GM12878 (cell line): ENCODE measurements at regions not wholly inside any gene's neighbourhood (a gene's known extent, or its start where the extent isn't known, plus 50 kb on each side); places are given as distances from the start of the nearest gene placed in this dataset.

Experiments
- ATAC-seq: fragments of 200-7000 bp; cut with Tn5 transposase; 3 replicates; pipeline ENCODE4 v1.9.1; 2020; ENCODE audit warnings: mild to moderate bottlenecking, moderate library complexity
- BruUV-seq: library from RNA; stranded (reverse); fragments of 400-500 nt; replicated peaks from 2 replicates; lab custom pipeline; 2021; lab: Mats Ljungman, UMichigan
- CTCF ChIA-PET: fragments of 300-600 bp; sonication (Branson Sonifier 250); formaldehyde crosslinking; extraction: SDS; loops from one replicate; lab custom pipeline; 2021; ENCODE audit warnings: inconsistent platforms; lab: Yijun Ruan, JAX
- POLR2A ChIA-PET: fragments of 350-600 bp; formaldehyde crosslinking; extraction: SDS; loops from one replicate; lab custom pipeline; 2021; ENCODE audit warnings: inconsistent platforms; lab: Charles Lee
- RAD21 ChIA-PET: fragments of 300-600 bp; sonication (Branson Sonifier 250); formaldehyde crosslinking; loops from one replicate; lab custom pipeline; 2023; ENCODE audit warnings: antibody characterized with exemption; ENCODE audit not compliant: unreplicated experiment; lab: Charles Lee
- SMC1A ChIA-PET: fragments of 300-600 bp; sonication (Branson Sonifier 250); formaldehyde crosslinking; loops from one replicate; lab custom pipeline; 2023; ENCODE audit not compliant: unreplicated experiment, uncharacterized antibody; lab: Charles Lee
- DNase-seq: peaks from one replicate; pipeline ENCODE4 v3.0.0-alpha.2; 2011; ENCODE audit warnings: low read depth, low spot score
- FAIRE-seq: peaks from 3 replicates; lab custom pipeline; 2011; peaks lifted over from hg19 to GRCh38; lab: Jason Lieb, UNC
- H2AFZ ChIP-seq: 2 replicates; pipeline ENCODE4 v1.6.0; 2011; ENCODE audit warnings: low read depth, low read length, control low read depth; ENCODE audit not compliant: control insufficient read depth
- H3K27ac ChIP-seq: 2 replicates; pipeline ENCODE4 v1.5.1; 2011; ENCODE audit warnings: control low read depth; ENCODE audit not compliant: control insufficient read depth, insufficient read depth
- H3K27me3 ChIP-seq, 2 experiments: replicated peaks in 1 of 2; 2 replicates each; pipeline versions ENCODE4 v1.6.0 to v1.6.1; 2011; ENCODE audit warnings: low read length in 1 of 2; ENCODE audit not compliant: control insufficient read depth in 2 of 2, insufficient read depth in 2 of 2
- H3K36me3 ChIP-seq, 2 experiments: 2 replicates each; pipeline ENCODE4 v1.5.1; 2011; ENCODE audit warnings: low read length in 1 of 2; ENCODE audit not compliant: control insufficient read depth in 2 of 2, insufficient read depth in 2 of 2
- H3K4me1 ChIP-seq: 2 replicates; pipeline ENCODE4 v1.6.1; 2011; ENCODE audit warnings: mild to moderate bottlenecking, low read length, moderate library complexity, mixed read lengths; ENCODE audit not compliant: control insufficient read depth, insufficient read depth
- H3K4me2 ChIP-seq: 2 replicates; pipeline ENCODE4 v1.6.0; 2011; ENCODE audit warnings: control low read depth; ENCODE audit not compliant: control insufficient read depth, insufficient read depth
- H3K4me3 ChIP-seq: fragments of 200-600 bp; sonication (generic); 2 replicates; pipeline ENCODE4 v1.5.1; 2016
- H3K79me2 ChIP-seq: 2 replicates; pipeline ENCODE4 v1.6.0; 2011; ENCODE audit warnings: low read length; ENCODE audit not compliant: control insufficient read depth, insufficient read depth
- H3K9ac ChIP-seq: 2 replicates; pipeline ENCODE4 v1.8.0; 2011; ENCODE audit warnings: low read length, control low read depth, mixed read lengths; ENCODE audit not compliant: control insufficient read depth, insufficient read depth
- H3K9me3 ChIP-seq: replicated peaks from 3 replicates; pipeline ENCODE4 v1.5.1; 2011; ENCODE audit warnings: mild to moderate bottlenecking, low read length; ENCODE audit not compliant: control insufficient read depth, insufficient read depth
- H4K20me1 ChIP-seq: 2 replicates; pipeline ENCODE4 v1.6.0; 2011; ENCODE audit not compliant: control insufficient read depth, insufficient read depth
- LARP7 ChIP-seq: fragments of 450-650 bp; IDR thresholded peaks from 2 replicates; pipeline ENCODE4 v1.6.1; 2017; ENCODE audit warnings: mild to moderate bottlenecking
- RFX5 ChIP-seq: IDR thresholded peaks from 2 replicates; pipeline ENCODE4 v1.6.1; 2011; ENCODE audit warnings: low read depth, low read length, improper control_type of control experiment
- SP1 ChIP-seq: IDR thresholded peaks from one replicate; pipeline ENCODE4 v1.6.1; 2011; ENCODE audit warnings: low read depth, low read length
- SREBF1 ChIP-seq: IDR thresholded peaks from 2 replicates; pipeline ENCODE4 v1.6.1; 2012; ENCODE audit warnings: mild to moderate bottlenecking, low read length
- ZNF622 ChIP-seq: fragments of 450-650 bp; IDR thresholded peaks from 2 replicates; pipeline ENCODE4 v1.6.1; 2017; ENCODE audit warnings: mild to moderate bottlenecking, inconsistent platforms
- WGBS: methylation state at CpG from one replicate; pipeline ENCODE4 v1.1.6; 2016; ENCODE audit warnings: low lambda C conversion rate; ENCODE audit not compliant: insufficient replicate concordance, insufficient coverage; ENCODE audit errors: missing lambda C conversion rate; 5-methylcytosine and 5-hydroxymethylcytosine counted together
- in situ Hi-C: fragments of 300-500 bp; cut with MboI; formaldehyde crosslinking; loops from 9 replicates; pipeline ENCODE4 v1.14.3; 2018; ENCODE audit warnings: mixed read lengths
- intact Hi-C: fragments of 100-400 bp; cut with micrococcal nuclease; formaldehyde crosslinking; loops from one replicate; pipeline ENCODE4 v1.14.2; 2022; ENCODE audit not compliant: unreplicated experiment
- TF ChIP-seq, protein P1 (sequence below): fragments of 450-650 bp; IDR thresholded peaks from 2 replicates; pipeline ENCODE4 v1.6.1; 2017; ENCODE audit warnings: mild to moderate bottlenecking, low read depth, inconsistent platforms; ENCODE audit not compliant: poor library complexity, severe bottlenecking
- TF ChIP-seq, protein P2 (sequence below): fragments of 150-350 bp; IDR thresholded peaks from 2 replicates; pipeline ENCODE4 v1.6.1; 2016; ENCODE audit warnings: low read depth, low read length
- TF ChIP-seq, protein P3 (sequence below): IDR thresholded peaks from 2 replicates; pipeline ENCODE4 v1.6.1; 2011; ENCODE audit warnings: low read depth, low read length, improper control_type of control experiment, borderline replicate concordance

DNA sequence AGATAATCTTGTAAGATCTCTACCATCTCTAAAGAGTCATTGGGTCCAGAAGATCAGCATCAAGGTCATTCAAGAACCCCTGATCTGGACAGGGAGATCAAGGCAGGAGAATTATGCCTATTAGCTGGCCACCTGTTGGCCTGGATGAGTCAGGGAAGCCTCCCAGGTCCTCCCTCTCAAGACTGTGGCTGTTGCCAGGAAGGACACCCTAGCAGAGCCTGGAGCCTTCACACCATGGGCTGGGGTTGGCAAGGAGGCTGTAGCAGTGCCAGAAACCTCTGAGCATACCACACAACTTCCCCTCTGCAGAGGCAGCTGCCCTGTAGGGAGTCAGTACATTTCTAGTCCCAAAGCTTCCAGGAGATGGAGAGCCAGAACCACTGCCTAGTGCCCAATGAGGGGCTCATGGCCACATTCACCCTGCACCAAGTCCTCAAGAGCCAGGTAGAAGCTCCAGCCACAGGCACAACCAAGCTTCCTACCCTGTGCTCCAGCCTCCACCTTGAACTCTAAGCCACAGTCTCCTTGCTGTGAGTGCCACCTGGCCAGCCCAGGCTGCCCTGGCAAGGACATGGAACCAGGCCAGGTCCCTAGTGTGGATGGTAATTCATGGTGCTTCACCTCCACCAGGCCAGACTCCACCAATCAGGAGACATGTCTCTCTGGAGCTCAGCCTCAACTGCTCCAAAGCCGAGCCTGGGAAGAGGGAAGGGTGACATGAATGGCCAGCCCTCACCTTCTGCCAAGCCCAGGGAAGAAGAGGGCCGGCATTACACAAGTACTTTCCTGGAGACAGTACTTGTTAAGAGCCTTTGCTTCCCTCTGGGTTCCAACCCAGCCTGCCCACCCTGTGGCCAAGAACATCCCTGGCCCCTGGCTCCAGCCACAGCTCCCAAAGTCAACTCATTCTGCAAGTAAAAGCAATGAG, 124.3 kb downstream of the BUD13 start:
- TF ChIP-seq ZNF622 (no peak), LARP7 (no peak), SP1 (no peak), SREBF1 (no peak), RFX5 (no peak)
- TF ChIP-seq, protein P1, sequence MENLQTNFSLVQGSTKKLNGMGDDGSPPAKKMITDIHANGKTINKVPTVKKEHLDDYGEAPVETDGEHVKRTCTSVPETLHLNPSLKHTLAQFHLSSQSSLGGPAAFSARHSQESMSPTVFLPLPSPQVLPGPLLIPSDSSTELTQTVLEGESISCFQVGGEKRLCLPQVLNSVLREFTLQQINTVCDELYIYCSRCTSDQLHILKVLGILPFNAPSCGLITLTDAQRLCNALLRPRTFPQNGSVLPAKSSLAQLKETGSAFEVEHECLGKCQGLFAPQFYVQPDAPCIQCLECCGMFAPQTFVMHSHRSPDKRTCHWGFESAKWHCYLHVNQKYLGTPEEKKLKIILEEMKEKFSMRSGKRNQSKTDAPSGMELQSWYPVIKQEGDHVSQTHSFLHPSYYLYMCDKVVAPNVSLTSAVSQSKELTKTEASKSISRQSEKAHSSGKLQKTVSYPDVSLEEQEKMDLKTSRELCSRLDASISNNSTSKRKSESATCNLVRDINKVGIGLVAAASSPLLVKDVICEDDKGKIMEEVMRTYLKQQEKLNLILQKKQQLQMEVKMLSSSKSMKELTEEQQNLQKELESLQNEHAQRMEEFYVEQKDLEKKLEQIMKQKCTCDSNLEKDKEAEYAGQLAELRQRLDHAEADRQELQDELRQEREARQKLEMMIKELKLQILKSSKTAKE: no peak
- TF ChIP-seq, protein P2, sequence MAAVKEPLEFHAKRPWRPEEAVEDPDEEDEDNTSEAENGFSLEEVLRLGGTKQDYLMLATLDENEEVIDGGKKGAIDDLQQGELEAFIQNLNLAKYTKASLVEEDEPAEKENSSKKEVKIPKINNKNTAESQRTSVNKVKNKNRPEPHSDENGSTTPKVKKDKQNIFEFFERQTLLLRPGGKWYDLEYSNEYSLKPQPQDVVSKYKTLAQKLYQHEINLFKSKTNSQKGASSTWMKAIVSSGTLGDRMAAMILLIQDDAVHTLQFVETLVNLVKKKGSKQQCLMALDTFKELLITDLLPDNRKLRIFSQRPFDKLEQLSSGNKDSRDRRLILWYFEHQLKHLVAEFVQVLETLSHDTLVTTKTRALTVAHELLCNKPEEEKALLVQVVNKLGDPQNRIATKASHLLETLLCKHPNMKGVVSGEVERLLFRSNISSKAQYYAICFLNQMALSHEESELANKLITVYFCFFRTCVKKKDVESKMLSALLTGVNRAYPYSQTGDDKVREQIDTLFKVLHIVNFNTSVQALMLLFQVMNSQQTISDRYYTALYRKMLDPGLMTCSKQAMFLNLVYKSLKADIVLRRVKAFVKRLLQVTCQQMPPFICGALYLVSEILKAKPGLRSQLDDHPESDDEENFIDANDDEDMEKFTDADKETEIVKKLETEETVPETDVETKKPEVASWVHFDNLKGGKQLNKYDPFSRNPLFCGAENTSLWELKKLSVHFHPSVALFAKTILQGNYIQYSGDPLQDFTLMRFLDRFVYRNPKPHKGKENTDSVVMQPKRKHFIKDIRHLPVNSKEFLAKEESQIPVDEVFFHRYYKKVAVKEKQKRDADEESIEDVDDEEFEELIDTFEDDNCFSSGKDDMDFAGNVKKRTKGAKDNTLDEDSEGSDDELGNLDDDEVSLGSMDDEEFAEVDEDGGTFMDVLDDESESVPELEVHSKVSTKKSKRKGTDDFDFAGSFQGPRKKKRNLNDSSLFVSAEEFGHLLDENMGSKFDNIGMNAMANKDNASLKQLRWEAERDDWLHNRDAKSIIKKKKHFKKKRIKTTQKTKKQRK: no peak
- TF ChIP-seq, protein P3, sequence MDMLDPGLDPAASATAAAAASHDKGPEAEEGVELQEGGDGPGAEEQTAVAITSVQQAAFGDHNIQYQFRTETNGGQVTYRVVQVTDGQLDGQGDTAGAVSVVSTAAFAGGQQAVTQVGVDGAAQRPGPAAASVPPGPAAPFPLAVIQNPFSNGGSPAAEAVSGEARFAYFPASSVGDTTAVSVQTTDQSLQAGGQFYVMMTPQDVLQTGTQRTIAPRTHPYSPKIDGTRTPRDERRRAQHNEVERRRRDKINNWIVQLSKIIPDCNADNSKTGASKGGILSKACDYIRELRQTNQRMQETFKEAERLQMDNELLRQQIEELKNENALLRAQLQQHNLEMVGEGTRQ: no peak
- TF ChIP-seq, all 136 proteins: peak for 0
- 0% methylated on average over 2 of the region's 2 CpGs for WGBS
- intact Hi-C loops (no loop called here), in situ Hi-C loops (no loop called here)
- ChIA-PET CTCF (no interaction called here), RAD21 (no interaction called here), POLR2A (no interaction called here), SMC1A (no interaction called here)
- DNase-seq (no peak), FAIRE-seq (no peak), ATAC-seq (no peak)
- H4K20me1 ChIP-seq: no peaks in the 10 kb centered on the region; the same call in 1 of the 2 replicates
- no peak overlapping the region for H3K4me3 ChIP-seq
- peaks cover 0 to 2% of the 10 kb centered on the region in 2 experiments; a peak in 2 of 4 replicates for H3K27me3 ChIP-seq
- H3K27ac ChIP-seq: no peak overlapping the region
- H3K9me3 ChIP-seq: no peaks in the 10 kb centered on the region
- H3K9ac ChIP-seq: no peak overlapping the region
- H3K36me3 ChIP-seq: no peaks in the 10 kb centered on the region
- H2AFZ ChIP-seq: no peak overlapping the region
- H3K79me2 ChIP-seq: no peaks in the 10 kb centered on the region
- H3K4me1 ChIP-seq: no peaks in the 10 kb centered on the region
- no peak overlapping the region for H3K4me2 ChIP-seq
- BruUV-seq: no TSS peak
